H9 (cell line): ENCODE measurements at regions not wholly inside any gene's neighbourhood (a gene's known extent, or its start where the extent isn't known, plus 50 kb on each side); places are given as distances from the start of the nearest gene placed in this dataset.

Source experiments
- DNase-seq: peaks from one replicate; pipeline ENCODE4 v3.0.0-alpha.2; 2017
- H2AFZ ChIP-seq: one replicate; pipeline ENCODE4 v1.6.1; 2013; ENCODE audit warnings: mild to moderate bottlenecking, low read length, control low read depth, moderate library complexity
- H2AK5ac ChIP-seq: 2 replicates; pipeline ENCODE4 v1.6.1; 2013; ENCODE audit warnings: low read length, control low read depth, mixed read lengths; ENCODE audit not compliant: insufficient read length
- H2BK120ac ChIP-seq: one replicate; pipeline ENCODE4 v1.6.1; 2013; ENCODE audit warnings: low read depth, mild to moderate bottlenecking, low read length, control low read depth, inconsistent platforms; ENCODE audit not compliant: poor library complexity, severe bottlenecking
- H2BK12ac ChIP-seq: 2 replicates; pipeline ENCODE4 v1.6.1; 2013; ENCODE audit warnings: low read length, control low read depth, mixed read lengths, low read depth; ENCODE audit not compliant: insufficient read length
- H2BK15ac ChIP-seq: 2 replicates; pipeline ENCODE4 v1.6.1; 2013; ENCODE audit warnings: low read depth, low read length, control low read depth
- H2BK20ac ChIP-seq: one replicate; pipeline ENCODE4 v1.6.1; 2013; ENCODE audit warnings: low read depth, mild to moderate bottlenecking, low read length, control low read depth, inconsistent platforms; ENCODE audit not compliant: poor library complexity, severe bottlenecking
- H2BK5ac ChIP-seq: 2 replicates; pipeline ENCODE4 v1.6.1; 2013; ENCODE audit warnings: low read length, control low read depth, mixed read lengths; ENCODE audit not compliant: insufficient read length
- H3K14ac ChIP-seq: 2 replicates; pipeline ENCODE4 v1.6.1; 2013; ENCODE audit warnings: low read length, control low read depth; ENCODE audit not compliant: insufficient read depth
- H3K18ac ChIP-seq: 2 replicates; pipeline ENCODE4 v1.6.1; 2013; ENCODE audit warnings: low read depth, mild to moderate bottlenecking, mixed read lengths, low read length, control low read depth; ENCODE audit not compliant: insufficient read length
- H3K23ac ChIP-seq: 2 replicates; pipeline ENCODE4 v1.6.1; 2013; ENCODE audit warnings: low read length, control low read depth, mixed read lengths, low read depth; ENCODE audit not compliant: insufficient read length
- H3K23me2 ChIP-seq: 2 replicates; pipeline ENCODE4 v1.6.1; 2013; ENCODE audit warnings: low read depth, mild to moderate bottlenecking, mixed read lengths, low read length, control low read depth; ENCODE audit not compliant: insufficient read length, poor library complexity, severe bottlenecking
- H3K27ac ChIP-seq: 2 replicates; pipeline ENCODE4 v1.5.1; 2013; ENCODE audit warnings: low read length, control low read depth, mixed read lengths, low read depth; ENCODE audit not compliant: insufficient read length
- H3K27me3 ChIP-seq: 2 replicates; pipeline ENCODE4 v1.6.1; 2013; ENCODE audit warnings: low read length, control low read depth, inconsistent platforms; ENCODE audit not compliant: insufficient read depth
- H3K4ac ChIP-seq: 2 replicates; pipeline ENCODE4 v1.6.1; 2013; ENCODE audit warnings: low read depth, mild to moderate bottlenecking, control low read depth, inconsistent platforms, low read length, moderate library complexity
- H3K4me1 ChIP-seq: 2 replicates; pipeline ENCODE4 v1.6.1; 2013; ENCODE audit warnings: low read length, control low read depth, inconsistent platforms; ENCODE audit not compliant: insufficient read depth
- H3K4me2 ChIP-seq: 2 replicates; pipeline ENCODE4 v1.6.1; 2013; ENCODE audit warnings: low read length, control low read depth, mixed read lengths; ENCODE audit not compliant: insufficient read length, insufficient read depth
- H3K56ac ChIP-seq: 2 replicates; pipeline ENCODE4 v1.6.1; 2013; ENCODE audit warnings: low read depth, mild to moderate bottlenecking, mixed read lengths, low read length, control low read depth; ENCODE audit not compliant: insufficient read length
- H3K79me1 ChIP-seq: 2 replicates; pipeline ENCODE4 v1.6.1; 2013; ENCODE audit warnings: low read depth, mild to moderate bottlenecking, moderate library complexity, low read length, control low read depth, inconsistent platforms; ENCODE audit not compliant: insufficient read depth, poor library complexity, severe bottlenecking
- H3K79me2 ChIP-seq: 2 replicates; pipeline ENCODE4 v1.6.1; 2013; ENCODE audit warnings: low read length, control low read depth, inconsistent platforms; ENCODE audit not compliant: insufficient read depth
- H3K9ac ChIP-seq: 2 replicates; pipeline ENCODE4 v1.6.1; 2013; ENCODE audit warnings: low read length, control low read depth, mixed read lengths; ENCODE audit not compliant: insufficient read length; ENCODE audit errors: extremely low read depth
- H3K9me3 ChIP-seq: one replicate; pipeline ENCODE4 v1.6.1; 2013; ENCODE audit warnings: low read depth, low read length, inconsistent platforms; ENCODE audit not compliant: control insufficient read depth
- H3T11ph ChIP-seq: one replicate; pipeline ENCODE4 v1.6.1; 2013; ENCODE audit warnings: mild to moderate bottlenecking, low read length, control low read depth, inconsistent platforms
- H4K20me1 ChIP-seq: one replicate; pipeline ENCODE4 v1.6.1; 2013; ENCODE audit not compliant: control insufficient read depth, insufficient read length, insufficient read depth
- H4K5ac ChIP-seq: 2 replicates; pipeline ENCODE4 v1.6.1; 2013; ENCODE audit warnings: low read depth, mild to moderate bottlenecking, mixed read lengths, low read length, control low read depth; ENCODE audit not compliant: insufficient read length
- H4K8ac ChIP-seq: replicated peaks from 2 replicates; pipeline ENCODE4 v1.6.1; 2013; ENCODE audit warnings: low read length, control low read depth, mixed read lengths, low read depth; ENCODE audit not compliant: insufficient read length
- H4K91ac ChIP-seq: 2 replicates; pipeline ENCODE4 v1.6.1; 2013; ENCODE audit warnings: low read depth, mild to moderate bottlenecking, moderate library complexity, mixed read lengths, low read length, control low read depth; ENCODE audit not compliant: insufficient read length
- H3K27ac Mint-ChIP-seq, 3 experiments: 2 replicates in 2 of 3; 3 replicates in 1 of 3; pipeline ENCODE4 v1.8.0; 2020 to 2021; ENCODE audit warnings: mixed read lengths in 3 of 3, mild to moderate bottlenecking in 1 of 3, moderate library complexity in 1 of 3
- H3K27me3 Mint-ChIP-seq: 2 replicates; pipeline ENCODE4 v1.8.0; 2021; ENCODE audit warnings: low read depth, mild to moderate bottlenecking, moderate library complexity, mixed read lengths
- H3K36me3 Mint-ChIP-seq, 3 experiments: 2 replicates in 2 of 3; 3 replicates in 1 of 3; pipeline ENCODE4 v1.8.0; 2020 to 2021; ENCODE audit warnings: low read depth in 3 of 3, mixed read lengths in 3 of 3; ENCODE audit not compliant: insufficient read depth in 1 of 3
- H3K4me1 Mint-ChIP-seq, 2 experiments: 2 replicates each; pipeline ENCODE4 v1.8.0; 2020; ENCODE audit warnings: mixed read lengths in 2 of 2
- H3K4me3 Mint-ChIP-seq, 2 experiments: 2 replicates in 1 of 2; 3 replicates in 1 of 2; pipeline ENCODE4 v1.8.0; 2020 to 2021; ENCODE audit warnings: mild to moderate bottlenecking in 2 of 2, mixed read lengths in 2 of 2, moderate library complexity in 1 of 2
- H3K9me3 Mint-ChIP-seq, 2 experiments: 2 replicates in 1 of 2; 3 replicates in 1 of 2; pipeline ENCODE4 v1.8.0; 2020; ENCODE audit warnings: mild to moderate bottlenecking in 2 of 2, mixed read lengths in 2 of 2, moderate library complexity in 1 of 2
- WGBS: extraction: QIAGEN DNeasy Blood & Tissue Kit; methylation state at CpG from one replicate; pipeline ENCODE4 v1.1.7; 2013; ENCODE audit warnings: missing lambda C conversion rate, low lambda C conversion rate, mixed read lengths; ENCODE audit not compliant: insufficient read length; ENCODE audit errors: extremely low coverage; 5-methylcytosine and 5-hydroxymethylcytosine counted together
- TF ChIP-seq, protein P1 (sequence below): fragments of 200-600 bp; sonication (generic); conservative IDR thresholded peaks from 3 replicates; pipeline ENCODE4 v1.8.0; 2021; ENCODE audit warnings: antibody characterized with exemption, mild to moderate bottlenecking

DNA sequence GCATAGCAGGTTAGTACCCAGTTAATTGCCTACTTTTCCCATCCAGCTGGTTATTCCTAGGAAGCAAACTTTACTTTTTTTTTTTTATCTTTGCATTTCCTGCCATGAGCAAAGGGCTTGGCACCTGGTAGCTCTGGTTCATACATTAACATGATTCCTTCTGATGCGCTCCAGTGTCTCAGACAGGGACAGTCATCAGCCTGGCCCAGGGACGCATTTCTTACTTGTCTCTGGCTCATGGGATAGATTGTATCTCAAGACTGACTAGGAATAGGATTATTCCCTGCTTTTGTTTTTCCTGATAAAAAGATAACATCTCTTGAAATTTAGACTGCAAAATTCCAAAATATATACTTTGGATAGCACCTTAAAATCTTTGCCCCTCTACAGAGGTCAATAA lies 571.5 kb upstream of the TENM3 start:
- Histone ChIP-seq H2BK5ac (no peak overlapping the region), H3K9me3 (no peaks in the 10 kb centered on the region), H3K9ac (no peak overlapping the region), H3K4me1 (no peaks in the 10 kb centered on the region), H3K79me2 (no peaks in the 10 kb centered on the region), H3K23me2 (no peaks in the 10 kb centered on the region), H3T11ph (no peak overlapping the region), H2AFZ (no peak overlapping the region), H3K23ac (no peak overlapping the region), H3K4me2 (no peak overlapping the region), H2BK20ac (no peak overlapping the region), H2BK120ac (no peak overlapping the region), H2BK12ac (no peak overlapping the region), H4K20me1 (no peaks in the 10 kb centered on the region), H3K4ac (no peak overlapping the region), H3K27me3 (no peaks in the 10 kb centered on the region; the same call in 1 of the 2 replicates), H3K18ac (no peak overlapping the region), H4K91ac (no peak overlapping the region), H3K79me1 (no peaks in the 10 kb centered on the region), H2BK15ac (no peak overlapping the region), H3K14ac (no peak overlapping the region), H4K8ac (no peak overlapping the region), H3K56ac (no peak overlapping the region), H2AK5ac (no peak overlapping the region), H3K27ac (no peak overlapping the region), H4K5ac (no peak overlapping the region)
- DNase-seq, result no peak
- Mint-ChIP-seq H3K4me3 (no peak overlapping the region), H3K36me3 (no peaks in the 10 kb centered on the region), H3K9me3 (no peaks in the 10 kb centered on the region), H3K27ac (no peak overlapping the region), H3K27me3 (no peaks in the 10 kb centered on the region), H3K4me1 (no peaks in the 10 kb centered on the region)
- WGBS, result no CpG with 5 or more reads among the region's 2 CpGs
- TF ChIP-seq, protein P1, sequence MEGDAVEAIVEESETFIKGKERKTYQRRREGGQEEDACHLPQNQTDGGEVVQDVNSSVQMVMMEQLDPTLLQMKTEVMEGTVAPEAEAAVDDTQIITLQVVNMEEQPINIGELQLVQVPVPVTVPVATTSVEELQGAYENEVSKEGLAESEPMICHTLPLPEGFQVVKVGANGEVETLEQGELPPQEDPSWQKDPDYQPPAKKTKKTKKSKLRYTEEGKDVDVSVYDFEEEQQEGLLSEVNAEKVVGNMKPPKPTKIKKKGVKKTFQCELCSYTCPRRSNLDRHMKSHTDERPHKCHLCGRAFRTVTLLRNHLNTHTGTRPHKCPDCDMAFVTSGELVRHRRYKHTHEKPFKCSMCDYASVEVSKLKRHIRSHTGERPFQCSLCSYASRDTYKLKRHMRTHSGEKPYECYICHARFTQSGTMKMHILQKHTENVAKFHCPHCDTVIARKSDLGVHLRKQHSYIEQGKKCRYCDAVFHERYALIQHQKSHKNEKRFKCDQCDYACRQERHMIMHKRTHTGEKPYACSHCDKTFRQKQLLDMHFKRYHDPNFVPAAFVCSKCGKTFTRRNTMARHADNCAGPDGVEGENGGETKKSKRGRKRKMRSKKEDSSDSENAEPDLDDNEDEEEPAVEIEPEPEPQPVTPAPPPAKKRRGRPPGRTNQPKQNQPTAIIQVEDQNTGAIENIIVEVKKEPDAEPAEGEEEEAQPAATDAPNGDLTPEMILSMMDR, result no peak
